GM23248 (cell line): ENCODE measurements at regions not wholly inside any gene's neighbourhood (a gene's known extent, or its start where the extent isn't known, plus 50 kb on each side); places are given as distances from the start of the nearest gene placed in this dataset.

Experiments used
- EZH2 ChIP-seq: fragments of 200-600 bp; sonication (generic); IDR thresholded peaks from 2 replicates; pipeline ENCODE4 v1.6.1; 2018; ENCODE audit warnings: antibody characterized with exemption, mild to moderate bottlenecking; ENCODE audit not compliant: insufficient read depth, poor library complexity, severe bottlenecking
- EZH2phosphoT487 ChIP-seq: fragments of 200-600 bp; sonication (generic); IDR thresholded peaks from 2 replicates; pipeline ENCODE4 v1.6.1; 2018; ENCODE audit warnings: antibody characterized with exemption, moderate library complexity, mild to moderate bottlenecking, low read depth; ENCODE audit not compliant: insufficient read depth

- TF ChIP-seq EZH2 (no peak), EZH2phosphoT487 (no peak)
These were observed 422.3 kb upstream of the DCN start for GRCh38 chr12:91604897-91605296.
